GM12864 (cell line): ENCODE measurements at regions not wholly inside any gene's neighbourhood (a gene's known extent, or its start where the extent isn't known, plus 50 kb on each side); places are given as distances from the start of the nearest gene placed in this dataset.

Experiments used
- DNase-seq: peaks from one replicate; pipeline ENCODE4 v3.0.0-alpha.2; 2011; ENCODE audit warnings: low read depth
- H3K4me3 ChIP-seq: 2 replicates; pipeline ENCODE4 v1.5.1; 2011; ENCODE audit warnings: mild to moderate bottlenecking, low read depth, low read length, control low read depth
- CTCF ChIP-seq: IDR thresholded peaks from 2 replicates; pipeline ENCODE4 v1.5.1; 2011; ENCODE audit warnings: low read depth, mild to moderate bottlenecking, moderate library complexity, low read length, control low read depth, inconsistent platforms; ENCODE audit errors: missing control alignments

GRCh38 chr4:165740911-165741310 lies 132.1 kb upstream of the TLL1 start:
- DNase-seq = no peak
- no peak overlapping the region for H3K4me3 ChIP-seq
- no peak for TF ChIP-seq CTCF

- TF ChIP-seq CTCF = no peak
- no peak for DNase-seq
- H3K4me3 ChIP-seq = no peak overlapping the region
Observed at GRCh38 chr4:165743422-165743821, 129.6 kb upstream of the TLL1 start.

- DNase-seq = no peak
- no peak overlapping the region for H3K4me3 ChIP-seq
- TF ChIP-seq CTCF = no peak
Observed at GRCh38 chr4:165744370-165744769, 128.7 kb upstream of the TLL1 start.

- no peak for TF ChIP-seq CTCF
- H3K4me3 ChIP-seq = no peak overlapping the region
- no peak for DNase-seq
Observed at GRCh38 chr4:165748321-165748720, 124.7 kb upstream of the TLL1 start.

- no peak for DNase-seq
- TF ChIP-seq CTCF = no peak
- no peak overlapping the region for H3K4me3 ChIP-seq
Observed at GRCh38 chr4:165751882-165752281, 121.2 kb upstream of the TLL1 start.

GRCh38 chr4:165754664-165755063 lies 118.4 kb upstream of the TLL1 start:
- no peak for TF ChIP-seq CTCF
- DNase-seq = no peak
- no peak overlapping the region for H3K4me3 ChIP-seq

GRCh38 chr4:165756836-165757235 lies 116.2 kb upstream of the TLL1 start:
- H3K4me3 ChIP-seq = no peak overlapping the region
- DNase-seq = no peak
- TF ChIP-seq CTCF = no peak
